Stimulated activated CD4-positive, alpha-beta T cell treated with anti-CD3 and anti-CD28 coated beads, Interleukin-2, amount 100 ng/mL, for 4 hours (primary cell): ENCODE measurements at regions not wholly inside any gene's neighbourhood (a gene's known extent, or its start where the extent isn't known, plus 50 kb on each side); places are given as distances from the start of the nearest gene placed in this dataset.

ENCODE experiments used
- DNase-seq: peaks from one replicate; pipeline ENCODE4 v3.0.0-alpha.2; 2020; ENCODE audit warnings: low read depth

DNA sequence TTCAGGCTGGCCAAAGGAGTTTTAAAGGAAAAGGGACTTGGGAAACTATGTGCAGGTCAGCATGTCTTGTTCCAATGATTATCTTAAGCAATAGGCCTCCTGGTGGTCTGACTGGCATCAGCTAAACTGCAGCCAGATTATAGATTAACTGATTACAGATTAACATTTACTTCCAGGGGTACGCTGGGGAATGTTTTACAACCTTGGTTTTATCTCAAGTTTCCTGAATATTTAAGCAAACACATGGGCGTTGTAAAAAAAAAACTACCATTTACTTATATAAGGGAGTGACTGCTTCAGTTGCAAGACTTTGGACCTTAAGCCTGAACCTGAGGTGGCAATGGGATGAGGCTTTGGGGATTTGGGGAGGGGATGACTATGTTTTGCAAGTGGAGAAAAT, 600.6 kb upstream of the B3GALT2 start:
- DNase-seq: no peak

DNA sequence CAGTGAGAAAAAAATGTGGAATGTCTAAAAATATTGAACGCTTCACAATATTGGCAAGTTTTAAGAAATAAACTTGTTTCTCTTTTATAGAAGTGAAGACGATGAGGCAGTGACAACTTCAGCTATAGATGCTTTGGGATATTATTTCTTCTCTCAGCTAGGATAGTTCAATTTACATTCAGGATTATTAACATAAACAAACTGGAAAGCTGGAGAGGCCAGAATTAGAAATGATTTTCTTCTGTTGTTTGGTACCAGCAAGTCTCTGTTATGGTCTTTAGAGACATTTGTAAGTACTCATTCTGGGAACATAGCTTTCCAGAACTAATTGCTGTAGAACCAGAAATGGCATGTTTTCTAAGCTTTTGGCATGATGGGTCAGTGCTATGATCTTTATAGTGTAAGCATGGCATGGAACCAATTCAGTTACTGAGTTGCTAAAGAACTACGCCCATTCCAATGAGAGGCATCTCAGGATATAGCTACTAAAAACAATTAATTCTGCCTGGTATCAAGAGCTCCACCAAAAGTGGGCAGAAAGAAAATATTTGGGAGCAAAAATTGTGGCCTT, 599.5 kb upstream of the B3GALT2 start:
- no peak for DNase-seq

DNA sequence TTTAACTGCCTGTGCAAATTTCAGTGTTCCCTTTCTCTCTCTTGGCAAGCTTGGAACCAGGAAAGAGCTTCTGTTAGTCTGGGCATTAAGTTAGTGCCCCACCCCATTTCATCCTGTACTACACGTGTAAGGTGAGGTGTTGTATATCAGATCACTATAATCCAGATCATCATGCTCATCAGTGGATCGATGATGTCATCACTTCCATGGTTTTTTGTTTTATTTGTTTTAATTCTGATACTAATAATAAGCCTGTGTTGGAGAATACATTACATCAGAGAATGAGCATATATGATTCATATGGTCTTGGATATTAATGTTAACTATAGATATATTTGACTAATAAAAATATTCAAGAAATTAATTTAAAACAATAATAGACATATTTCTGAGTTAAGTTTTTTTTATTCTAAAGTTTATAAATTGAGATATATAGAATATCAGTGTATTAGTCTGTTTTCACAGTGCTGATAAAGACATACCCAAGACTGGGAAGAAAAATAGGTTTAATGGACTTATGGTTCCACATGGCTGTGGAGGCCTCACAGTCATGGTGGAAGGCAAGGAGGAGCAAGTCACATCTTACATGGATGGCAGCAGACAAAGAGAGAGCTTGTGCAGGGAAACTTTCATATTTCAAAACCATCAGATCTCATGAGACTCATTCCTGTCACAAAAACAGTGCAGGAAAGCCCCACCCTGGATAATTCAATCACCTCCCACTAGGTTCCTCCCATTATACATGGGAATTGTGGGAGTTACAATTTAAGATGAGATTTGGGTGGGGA, 588.3 kb upstream of the B3GALT2 start:
- no peak for DNase-seq

DNA sequence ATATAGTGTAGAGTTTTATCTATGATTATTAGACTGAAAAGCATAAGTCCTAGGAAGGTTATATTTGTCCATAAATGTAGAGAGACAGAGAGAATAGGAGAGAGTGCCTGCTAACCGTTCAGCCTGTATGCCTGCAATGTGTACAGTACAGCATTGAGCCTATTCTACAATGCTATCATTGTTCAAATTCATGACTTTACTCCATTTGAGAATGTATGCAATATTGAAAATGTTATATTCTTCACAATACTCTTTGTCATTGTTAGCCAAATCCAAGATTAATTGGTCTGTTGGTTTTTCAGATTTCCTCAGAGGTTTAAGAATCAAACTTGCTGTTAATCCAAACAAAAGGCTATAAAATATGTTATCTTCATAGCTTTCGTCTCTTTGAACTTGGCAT, 585.2 kb upstream of the B3GALT2 start:
- no peak for DNase-seq

DNA sequence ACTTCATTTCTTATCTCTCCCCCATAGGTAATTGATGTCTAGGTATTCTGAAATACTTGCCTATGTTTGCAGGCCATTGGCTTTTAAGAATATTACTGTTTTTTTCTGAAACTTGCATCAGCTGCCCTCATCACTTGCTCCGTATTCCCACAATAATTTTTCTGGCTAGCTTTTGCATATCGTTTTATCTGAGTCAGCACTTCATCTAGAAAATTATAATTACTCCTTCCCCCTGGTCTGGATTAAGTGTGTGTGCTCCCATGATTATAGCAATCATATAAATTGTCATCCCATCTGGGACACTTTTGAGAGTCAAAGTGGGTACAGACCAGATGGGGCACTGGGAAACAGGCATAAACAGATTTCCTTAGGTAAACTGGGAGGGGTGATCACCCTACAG, 583.2 kb upstream of the B3GALT2 start:
- no peak for DNase-seq

DNA sequence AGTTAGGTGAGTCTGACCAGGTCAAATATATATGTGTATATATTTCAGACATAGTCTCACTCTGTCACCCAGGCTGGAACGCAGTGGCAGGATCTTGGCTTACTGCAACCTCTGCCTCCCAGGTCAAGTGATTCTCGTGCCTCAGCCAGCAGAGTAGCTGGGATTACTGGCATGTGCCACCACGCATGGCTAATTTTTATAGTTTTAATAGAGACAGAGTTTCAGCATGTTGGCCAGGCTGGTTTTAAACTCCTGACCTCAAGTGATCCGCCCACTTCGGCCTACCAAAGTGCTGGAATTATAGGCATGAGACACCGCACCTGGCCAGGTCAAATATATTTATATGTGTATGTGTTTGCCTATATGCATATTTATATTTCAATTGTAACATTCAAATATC, 581.5 kb upstream of the B3GALT2 start:
- no peak for DNase-seq

DNA sequence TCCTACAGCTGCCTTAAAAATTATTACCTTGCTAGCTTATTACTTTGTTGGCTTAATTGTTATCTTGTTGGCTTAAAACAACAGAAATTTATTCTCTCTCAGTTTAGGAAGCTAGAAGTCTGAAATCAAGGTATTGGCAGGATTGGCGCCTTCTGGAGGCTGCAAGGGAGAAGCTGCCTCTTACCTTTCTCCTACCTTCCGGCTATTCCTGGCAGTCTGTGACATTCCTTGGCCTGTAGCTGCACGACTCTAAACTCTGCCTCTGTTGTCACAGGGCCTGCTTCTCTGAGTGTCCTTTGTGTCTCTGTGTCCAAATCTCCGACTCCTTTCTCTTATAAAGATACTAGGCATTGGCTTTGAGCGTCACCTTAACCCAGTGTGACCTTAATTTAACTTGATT, 579.9 kb upstream of the B3GALT2 start:
- DNase-seq: no peak

DNA sequence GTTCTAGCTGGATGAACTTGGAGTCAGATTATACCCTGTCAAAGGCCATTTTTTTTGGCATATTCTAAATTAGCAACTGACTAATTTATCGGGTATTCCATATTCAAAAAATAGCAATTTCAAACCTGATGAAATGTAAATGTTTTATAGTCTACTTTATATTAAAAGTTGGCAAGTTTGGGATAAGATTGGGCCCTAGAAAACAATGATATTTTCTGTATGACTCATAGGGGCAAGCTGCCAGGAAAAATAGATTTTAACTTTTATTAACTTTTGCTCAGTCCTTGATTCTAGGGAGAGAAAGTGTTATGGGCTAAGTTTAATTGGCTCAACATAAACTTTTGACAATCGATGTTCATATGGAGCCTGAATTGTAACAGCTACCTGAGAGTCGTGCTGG, 576.9 kb upstream of the B3GALT2 start:
- no peak for DNase-seq

DNA sequence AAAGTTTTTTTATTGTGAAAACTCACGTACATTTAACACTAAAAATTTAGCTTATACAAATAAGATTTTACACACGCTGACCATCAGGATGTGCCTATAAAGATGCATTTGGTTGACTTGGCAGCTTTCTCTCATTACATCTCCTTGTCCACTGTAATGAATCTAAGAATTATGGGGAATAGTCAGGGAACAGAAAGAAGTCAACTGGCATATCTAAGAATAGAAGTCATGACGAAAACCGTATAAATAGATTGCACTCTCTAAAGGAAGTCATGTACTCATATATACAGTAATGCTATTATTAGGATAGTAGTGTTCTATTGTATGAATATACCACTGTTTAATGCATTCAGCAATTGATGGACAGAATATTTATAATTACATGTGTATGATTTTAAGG, 575.8 kb upstream of the B3GALT2 start:
- no peak for DNase-seq

DNA sequence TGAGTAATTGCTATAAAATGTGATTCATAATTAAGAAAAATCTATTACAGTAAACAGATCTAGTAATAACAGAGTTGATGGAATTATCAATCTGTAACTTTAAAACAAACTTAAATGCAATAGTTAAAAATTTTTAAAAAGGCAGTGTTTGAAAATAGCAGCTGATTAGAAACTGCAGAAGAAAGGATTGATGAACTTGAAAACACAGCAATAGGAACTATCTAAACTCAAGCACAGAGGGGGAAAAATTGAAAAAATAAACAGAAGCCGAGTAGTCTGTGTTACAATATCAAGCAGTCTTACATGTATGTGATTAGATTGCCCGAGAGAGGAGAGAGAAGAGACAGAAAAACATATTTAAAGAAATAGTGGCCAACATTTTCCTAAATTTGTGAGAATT, 569.0 kb upstream of the B3GALT2 start:
- DNase-seq: no peak

DNA sequence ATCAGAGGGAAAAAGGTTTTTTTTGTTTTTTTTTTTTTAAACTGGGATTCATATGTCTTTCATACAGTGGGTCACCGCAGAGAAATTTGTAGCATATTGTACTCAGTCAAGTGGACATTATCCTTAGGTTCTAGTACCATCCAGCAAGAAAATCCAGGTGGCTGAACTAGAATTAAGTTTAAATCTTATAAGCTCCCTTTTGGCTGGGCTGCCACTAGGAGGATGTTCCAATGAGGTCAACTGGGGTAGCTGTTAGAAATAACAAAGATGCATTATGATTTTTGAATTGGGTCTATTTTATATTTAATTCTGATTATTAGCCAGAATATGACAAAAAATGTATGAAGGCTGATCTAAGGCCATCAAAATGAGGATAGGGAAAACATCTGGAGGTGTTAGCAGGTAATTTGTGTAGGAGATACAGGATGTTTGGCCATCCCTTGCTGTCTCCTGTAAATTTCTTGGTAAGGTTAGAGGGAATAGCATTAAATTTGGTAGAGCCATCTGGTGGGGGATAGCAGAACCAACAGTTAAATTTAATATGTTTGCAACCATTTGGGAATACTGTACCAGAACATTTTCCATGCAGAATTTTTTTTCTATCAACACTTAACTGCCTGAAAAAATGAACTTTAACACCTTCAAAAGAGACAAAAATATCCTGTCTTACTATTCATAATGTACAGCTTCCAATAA, 568.5 kb upstream of the B3GALT2 start:
- no peak for DNase-seq

DNA sequence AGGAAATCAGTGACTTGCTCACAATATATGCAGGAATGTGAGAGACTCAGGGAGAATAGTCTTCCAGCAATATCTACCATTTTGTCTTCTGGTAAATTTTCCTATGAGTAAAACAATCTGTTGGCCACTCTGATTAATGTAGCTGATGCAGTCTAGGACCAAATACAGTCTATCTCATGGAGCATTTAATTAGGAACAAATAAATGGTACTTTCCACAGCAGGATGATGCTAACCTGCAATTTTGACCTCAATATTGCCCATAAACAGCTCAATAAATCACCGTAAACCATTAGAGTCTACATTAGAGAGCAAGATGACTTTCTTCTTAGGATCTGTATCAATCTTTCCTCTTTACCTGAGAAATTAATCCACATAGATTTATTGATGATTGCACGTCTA, 567.7 kb upstream of the B3GALT2 start:
- no peak for DNase-seq

DNA sequence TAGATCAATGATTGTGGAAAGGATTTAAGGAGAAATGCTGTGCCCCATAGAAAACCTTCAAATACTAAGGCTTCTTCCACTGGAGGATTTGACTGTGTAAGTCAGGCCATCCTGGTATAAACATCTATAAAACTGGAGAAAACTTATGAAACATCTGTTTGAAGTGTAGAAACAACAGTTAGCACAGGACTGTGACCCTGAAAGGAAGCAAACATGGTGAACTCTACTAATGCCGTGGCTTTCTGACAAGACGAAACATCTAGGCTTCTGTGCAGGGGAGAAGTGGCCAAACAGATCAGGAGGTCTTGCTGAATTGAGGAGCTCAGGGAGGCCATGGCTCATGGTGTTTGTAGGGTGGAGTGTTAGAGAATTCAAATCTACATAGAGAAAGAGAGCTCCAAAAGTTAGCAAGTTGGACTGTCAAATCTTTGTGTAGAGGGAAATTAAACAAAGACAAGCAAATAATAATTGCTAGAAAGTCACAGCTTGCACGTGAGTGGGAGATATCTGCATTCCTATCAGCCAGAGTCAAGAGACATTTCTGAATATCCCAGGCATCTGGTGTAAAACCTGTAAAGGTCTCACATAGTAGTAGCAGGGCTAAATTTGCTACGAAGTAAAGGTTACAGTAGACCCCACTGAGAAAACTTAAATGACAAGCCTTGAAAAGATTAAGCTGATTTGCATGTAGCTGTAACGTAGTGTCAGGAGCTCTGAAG, 566.8 kb upstream of the B3GALT2 start:
- no peak for DNase-seq

DNA sequence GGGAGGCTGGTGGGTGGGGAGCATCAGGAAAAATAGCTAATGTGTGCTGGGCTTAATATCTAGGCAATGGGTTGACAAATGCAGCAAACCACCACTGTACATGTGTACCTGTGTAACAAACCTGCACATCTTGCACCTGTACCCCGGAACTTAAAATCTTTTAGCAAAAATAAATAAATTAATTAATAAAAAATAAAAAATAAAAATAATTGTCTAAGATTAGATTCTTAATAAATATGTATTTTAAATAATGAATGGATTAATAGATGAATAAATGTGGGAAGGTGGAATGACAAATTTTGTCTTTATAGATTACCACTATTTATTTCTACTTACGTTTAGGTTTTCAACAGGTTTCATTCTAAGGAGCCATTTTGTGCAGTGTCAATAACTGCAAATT, 563.5 kb upstream of the B3GALT2 start:
- no peak for DNase-seq

DNA sequence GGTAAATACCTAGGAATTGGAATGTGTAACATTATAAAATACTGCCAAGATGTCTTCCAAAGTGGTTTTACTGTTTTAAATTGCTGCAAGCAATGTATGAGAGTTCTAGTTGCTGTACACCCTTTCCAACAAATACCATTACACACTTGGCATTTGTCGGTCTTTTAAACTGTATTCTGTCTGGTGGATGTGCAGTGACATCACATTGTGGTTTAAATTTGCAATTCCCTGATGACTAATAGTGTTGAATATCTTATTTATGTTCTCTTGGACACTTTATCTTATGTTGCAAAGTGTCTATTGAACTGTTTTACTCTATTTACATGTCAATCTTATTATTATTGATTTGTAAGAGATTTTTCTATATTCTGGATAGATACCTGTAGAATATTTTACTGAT, 561.2 kb upstream of the B3GALT2 start:
- no peak for DNase-seq

DNA sequence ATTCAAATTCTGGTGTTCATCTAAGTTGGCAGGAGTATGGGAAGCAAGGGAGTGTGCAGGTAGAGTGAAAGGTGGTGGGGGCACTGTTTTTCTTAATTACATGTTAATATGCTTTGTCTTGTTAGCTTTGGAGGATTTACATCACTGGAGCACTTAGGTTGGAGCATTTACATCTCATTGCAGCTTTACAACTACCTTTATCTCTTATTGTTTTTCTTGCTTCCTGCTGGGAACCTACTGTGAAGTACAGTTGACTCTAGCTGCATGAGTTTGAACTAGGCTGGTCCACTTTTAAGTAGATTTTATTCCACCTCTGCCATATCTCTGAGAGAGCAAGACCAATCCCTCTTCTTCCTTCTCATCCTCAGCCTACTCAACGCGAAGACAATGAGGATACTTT, 554.8 kb upstream of the B3GALT2 start:
- no peak for DNase-seq

DNA sequence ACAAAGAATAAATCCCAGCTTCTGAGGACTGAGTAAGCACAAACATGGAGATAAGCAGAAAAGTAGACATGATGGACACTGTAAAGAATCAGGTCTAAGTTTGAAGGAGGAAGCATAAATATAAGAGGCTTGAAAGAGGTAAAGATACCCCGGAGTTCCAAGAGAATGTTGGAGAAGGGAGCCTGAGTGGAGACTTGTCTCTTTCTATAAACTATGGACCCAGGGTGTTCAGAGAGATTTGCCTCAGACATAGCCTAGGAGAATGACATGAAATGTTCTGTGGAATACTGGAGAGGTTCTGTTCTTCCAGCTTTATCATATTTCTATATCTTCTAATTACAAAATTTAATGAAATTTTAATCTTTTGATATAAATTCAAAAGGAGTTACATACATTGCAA, 554.3 kb upstream of the B3GALT2 start:
- no peak for DNase-seq

DNA sequence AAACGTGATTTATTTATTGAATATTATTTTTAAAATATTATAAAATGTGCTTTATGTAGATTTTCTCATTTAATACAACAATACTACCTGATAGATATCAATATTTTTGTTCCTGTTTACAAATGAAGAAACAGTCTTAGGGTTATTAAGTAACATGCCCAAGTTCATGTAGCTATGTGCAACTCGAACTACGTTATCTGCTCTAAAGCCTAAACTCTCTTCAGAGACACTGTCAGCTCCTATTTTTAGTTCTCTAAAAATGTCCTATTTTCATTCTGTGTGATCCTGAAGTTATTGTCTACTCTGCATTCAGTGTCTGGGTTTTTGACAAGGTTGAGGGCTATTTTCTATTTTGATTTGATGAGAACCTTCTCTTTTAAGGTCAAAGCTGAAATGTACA, 550.1 kb upstream of the B3GALT2 start:
- DNase-seq: no peak

DNA sequence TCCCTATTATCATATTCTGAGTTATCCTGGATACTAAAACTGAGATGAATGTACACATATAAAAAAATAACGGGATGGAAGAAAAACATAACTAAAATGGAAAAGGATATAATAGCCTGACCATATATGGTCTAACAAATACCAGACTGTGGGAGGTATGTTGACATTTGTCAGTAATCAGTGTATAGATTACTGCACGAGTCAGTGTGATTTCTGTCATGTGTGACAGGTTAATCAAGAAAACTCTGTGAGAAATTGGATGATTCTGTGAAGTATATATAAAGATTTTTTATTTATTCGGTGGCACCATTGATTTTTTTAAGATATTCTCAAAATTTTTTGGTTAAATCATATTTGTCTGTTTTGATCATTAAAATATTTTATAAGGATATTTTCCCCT, 547.3 kb upstream of the B3GALT2 start:
- no peak for DNase-seq

DNA sequence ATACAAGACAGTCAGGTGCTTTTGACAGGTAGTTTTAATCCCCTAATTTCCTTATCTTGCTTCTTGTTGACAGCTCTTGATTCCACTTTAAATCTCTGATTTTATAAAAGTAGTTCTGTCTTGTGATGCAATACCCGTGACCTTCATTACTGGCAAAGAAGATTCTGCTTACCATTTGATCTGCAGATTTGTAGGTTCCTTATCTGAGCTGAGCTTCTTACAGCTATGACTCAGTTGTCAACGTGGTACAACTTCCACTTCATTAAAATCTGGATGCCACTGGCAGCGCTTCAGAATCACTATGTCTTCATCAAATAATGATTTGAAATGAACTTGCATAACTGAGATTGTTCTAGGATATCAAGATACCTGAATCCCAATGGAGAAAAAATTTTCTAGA, 543.6 kb upstream of the B3GALT2 start:
- DNase-seq: no peak

DNA sequence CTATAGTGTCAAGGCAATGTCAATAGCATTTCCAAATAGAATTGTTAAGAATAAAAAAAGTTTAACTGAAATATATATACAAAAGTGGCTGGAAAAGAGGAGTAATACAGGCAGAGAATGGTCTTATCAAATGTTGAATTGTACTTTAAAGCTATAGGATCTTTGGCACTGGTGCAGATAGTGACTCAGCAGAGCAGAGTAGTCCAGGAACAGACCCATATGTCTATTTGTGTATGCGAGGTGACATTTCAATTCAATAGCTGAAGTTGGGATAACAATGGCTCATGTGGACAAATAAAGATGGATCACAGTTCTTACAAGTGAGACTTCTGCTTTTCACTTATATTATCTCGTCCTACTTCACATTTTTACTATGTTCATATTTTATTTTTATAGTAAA, 543.0 kb upstream of the B3GALT2 start:
- no peak for DNase-seq

DNA sequence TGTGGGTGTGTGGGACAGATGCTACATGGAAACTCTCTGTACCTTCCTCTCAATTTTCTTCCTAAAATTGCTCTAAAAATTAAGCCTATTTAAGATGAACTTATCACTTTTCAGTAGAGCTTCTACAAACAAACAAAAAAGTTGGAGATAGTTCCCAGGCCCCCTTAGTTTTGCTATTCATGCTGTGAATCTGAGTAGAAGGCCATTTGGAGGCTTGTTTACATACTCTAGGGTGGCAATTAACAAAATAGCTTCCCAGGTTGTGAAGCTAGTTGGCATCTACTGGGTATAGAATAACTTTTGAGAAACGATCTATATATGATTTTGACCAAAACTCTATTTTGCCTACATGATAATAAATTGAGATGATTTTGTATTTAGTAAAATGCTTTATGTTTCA, 541.4 kb upstream of the B3GALT2 start:
- no peak for DNase-seq

DNA sequence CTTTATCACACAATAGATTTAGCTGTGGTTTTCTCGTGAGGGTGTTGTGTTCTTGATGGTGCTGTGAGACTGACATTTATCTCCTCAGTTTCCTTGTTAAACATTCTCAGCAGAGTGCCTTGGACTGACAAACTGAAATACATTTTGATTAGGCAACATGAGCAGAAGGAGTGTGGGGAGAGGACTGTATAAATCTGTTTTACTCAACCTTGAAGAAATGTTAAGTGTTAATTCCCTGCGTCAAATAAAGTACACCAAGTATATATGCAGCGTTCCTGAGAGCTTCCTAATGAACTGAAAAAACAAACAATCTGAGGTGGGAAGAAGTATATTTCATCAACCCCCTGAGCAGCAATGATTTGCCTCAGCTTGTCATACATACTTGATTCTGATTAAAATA, 540.3 kb upstream of the B3GALT2 start:
- no peak for DNase-seq
